Activated naive CD4-positive, alpha-beta T cell treated with anti-CD3 and anti-CD28 coated beads, Interleukin-2, amount 50 U/mL, for 24 hours (primary cell): ENCODE measurements at regions not wholly inside any gene's neighbourhood (a gene's known extent, or its start where the extent isn't known, plus 50 kb on each side); places are given as distances from the start of the nearest gene placed in this dataset.
"Not testable (repeated sequence)": the region's sequence is repeated elsewhere in the genome, so short reads cannot be mapped to it uniquely, and the experiment has no call there.

Experiments
- H3K27ac Mint-ChIP-seq: one replicate; pipeline ENCODE4 v1.8.0; 2021; ENCODE audit warnings: mild to moderate bottlenecking, mixed read lengths
- H3K27me3 Mint-ChIP-seq: one replicate; pipeline ENCODE4 v1.8.0; 2021; ENCODE audit warnings: mixed read lengths
- H3K36me3 Mint-ChIP-seq: one replicate; pipeline ENCODE4 v1.8.0; 2021; ENCODE audit warnings: mixed read lengths
- H3K4me1 Mint-ChIP-seq: one replicate; pipeline ENCODE4 v1.8.0; 2021; ENCODE audit warnings: mixed read lengths
- H3K4me3 Mint-ChIP-seq: one replicate; pipeline ENCODE4 v1.8.0; 2021; ENCODE audit warnings: mild to moderate bottlenecking, mixed read lengths
- H3K9me3 Mint-ChIP-seq: one replicate; pipeline ENCODE4 v1.8.0; 2021; ENCODE audit warnings: mixed read lengths

- Mint-ChIP-seq H3K36me3 (no peaks in the 10 kb centered on the region), H3K4me3 (no peak overlapping the region), H3K9me3 (no peaks in the 10 kb centered on the region), H3K4me1 (no peaks in the 10 kb centered on the region), H3K27me3 (no peaks in the 10 kb centered on the region), H3K27ac (no peak overlapping the region)
These were observed 318.0 kb downstream of the ADGRD1 start for GRCh38 chr12:131271724-131272123.

- H3K9me3 Mint-ChIP-seq, H3K4me1 Mint-ChIP-seq, H3K27ac Mint-ChIP-seq, H3K27me3 Mint-ChIP-seq, H3K4me3 Mint-ChIP-seq, H3K36me3 Mint-ChIP-seq: not testable (repeated sequence)
These were observed 318.6 kb downstream of the ADGRD1 start for GRCh38 chr12:131272283-131272814.

- H3K36me3 Mint-ChIP-seq: no peaks in the 10 kb centered on the region
- no peaks in the 10 kb centered on the region for H3K4me1 Mint-ChIP-seq
- H3K27ac Mint-ChIP-seq: no peak overlapping the region
- H3K27me3 Mint-ChIP-seq: no peaks in the 10 kb centered on the region
- no peak overlapping the region for H3K4me3 Mint-ChIP-seq
- no peaks in the 10 kb centered on the region for H3K9me3 Mint-ChIP-seq
These were observed 319.7 kb downstream of the ADGRD1 start for GRCh38 chr12:131273291-131273845.

GRCh38 chr12:131274061-131274460 lies 320.4 kb downstream of the ADGRD1 start:
- Mint-ChIP-seq H3K36me3 (no peaks in the 10 kb centered on the region), H3K27me3 (no peaks in the 10 kb centered on the region), H3K4me1 (no peaks in the 10 kb centered on the region), H3K9me3 (no peaks in the 10 kb centered on the region), H3K27ac (no peak overlapping the region), H3K4me3 (no peak overlapping the region)

GRCh38 chr12:131274906-131275305 lies 321.2 kb downstream of the ADGRD1 start:
- H3K36me3 Mint-ChIP-seq: no peaks in the 10 kb centered on the region

GRCh38 chr12:131275824-131276223 lies 322.1 kb downstream of the ADGRD1 start:
- Mint-ChIP-seq H3K27ac (no peak overlapping the region), H3K27me3 (no peaks in the 10 kb centered on the region), H3K4me1 (no peaks in the 10 kb centered on the region), H3K4me3 (no peak overlapping the region), H3K9me3 (no peaks in the 10 kb centered on the region), H3K36me3 (no peaks in the 10 kb centered on the region)

More at GRCh38 chr12:131274906-131275305, 321.2 kb downstream of the ADGRD1 start:
- Mint-ChIP-seq H3K27ac (no peak overlapping the region), H3K4me1 (no peaks in the 10 kb centered on the region), H3K4me3 (no peak overlapping the region), H3K9me3 (no peaks in the 10 kb centered on the region), H3K27me3 (no peaks in the 10 kb centered on the region)

GRCh38 chr12:131276501-131277185 lies 322.9 kb downstream of the ADGRD1 start:
- no peaks in the 10 kb centered on the region for H3K4me1 Mint-ChIP-seq
- no peak overlapping the region for H3K27ac Mint-ChIP-seq

GRCh38 chr12:131277186-131278091 lies 323.7 kb downstream of the ADGRD1 start:
- not testable (repeated sequence) for H3K36me3 Mint-ChIP-seq, H3K27me3 Mint-ChIP-seq, H3K4me1 Mint-ChIP-seq

More at GRCh38 chr12:131276501-131277185, 322.9 kb downstream of the ADGRD1 start:
- no peaks in the 10 kb centered on the region for H3K36me3 Mint-ChIP-seq
- no peaks in the 10 kb centered on the region for H3K27me3 Mint-ChIP-seq
- H3K9me3 Mint-ChIP-seq: no peaks in the 10 kb centered on the region
- H3K4me3 Mint-ChIP-seq: no peak overlapping the region

GRCh38 chr12:131278451-131279115 lies 324.9 kb downstream of the ADGRD1 start:
- H3K27ac Mint-ChIP-seq, H3K4me3 Mint-ChIP-seq, H3K27me3 Mint-ChIP-seq, H3K4me1 Mint-ChIP-seq, H3K9me3 Mint-ChIP-seq, H3K36me3 Mint-ChIP-seq: not testable (repeated sequence)

More at GRCh38 chr12:131277186-131278091, 323.7 kb downstream of the ADGRD1 start:
- not testable (repeated sequence) for H3K9me3 Mint-ChIP-seq, H3K27ac Mint-ChIP-seq, H3K4me3 Mint-ChIP-seq

GRCh38 chr12:131279281-131279921 lies 325.7 kb downstream of the ADGRD1 start:
- Mint-ChIP-seq H3K4me3 (no peak overlapping the region), H3K9me3 (no peaks in the 10 kb centered on the region), H3K27ac (no peak overlapping the region), H3K27me3 (no peaks in the 10 kb centered on the region), H3K4me1 (no peaks in the 10 kb centered on the region), H3K36me3 (no peaks in the 10 kb centered on the region)

GRCh38 chr12:131280426-131280825 lies 326.7 kb downstream of the ADGRD1 start:
- no peaks in the 10 kb centered on the region for H3K4me1 Mint-ChIP-seq
- H3K27me3 Mint-ChIP-seq: no peaks in the 10 kb centered on the region
- H3K27ac Mint-ChIP-seq: no peak overlapping the region
- H3K4me3 Mint-ChIP-seq: no peak overlapping the region
- no peaks in the 10 kb centered on the region for H3K36me3 Mint-ChIP-seq
- H3K9me3 Mint-ChIP-seq: no peaks in the 10 kb centered on the region

GRCh38 chr12:131281016-131281415 lies 327.3 kb downstream of the ADGRD1 start:
- Mint-ChIP-seq H3K4me1 (no peaks in the 10 kb centered on the region), H3K9me3 (no peaks in the 10 kb centered on the region), H3K4me3 (no peak overlapping the region), H3K36me3 (no peaks in the 10 kb centered on the region), H3K27me3 (no peaks in the 10 kb centered on the region), H3K27ac (no peak overlapping the region)

- Mint-ChIP-seq H3K27me3 (no peaks in the 10 kb centered on the region), H3K27ac (no peak overlapping the region), H3K4me1 (no peaks in the 10 kb centered on the region), H3K9me3 (no peaks in the 10 kb centered on the region), H3K36me3 (no peaks in the 10 kb centered on the region), H3K4me3 (no peak overlapping the region)
These were observed 328.8 kb downstream of the ADGRD1 start for GRCh38 chr12:131282292-131283080.

GRCh38 chr12:131283191-131283861 lies 329.6 kb downstream of the ADGRD1 start:
- Mint-ChIP-seq H3K27ac (no peak overlapping the region), H3K27me3 (no peaks in the 10 kb centered on the region), H3K4me1 (no peaks in the 10 kb centered on the region), H3K9me3 (no peaks in the 10 kb centered on the region), H3K4me3 (no peak overlapping the region), H3K36me3 (no peaks in the 10 kb centered on the region)
